ENCODE measurements at regions not wholly inside any gene's neighbourhood (a gene's known extent, or its start where the extent isn't known, plus 50 kb on each side); places are given as distances from the start of the nearest gene placed in this dataset.

- ATAC-seq (no peak), DNase-seq (ENCODE audit: low spot score) (no peak), FAIRE-seq (no peak)
- Histone ChIP-seq H3K4me2 (ENCODE audit: low read depth, low read length) (no peak overlapping the region), H3K9ac (ENCODE audit: insufficient read depth, low read depth, low read length) (no peak overlapping the region), H2AFZ (ENCODE audit: low read length) (no peak overlapping the region), H3K27ac (ENCODE audit: extremely low read length, insufficient read depth, low read length) (no peak overlapping the region), H3K4me1 (ENCODE audit: insufficient read depth, low read length) (no peaks in the 10 kb centered on the region), H4K20me1 (ENCODE audit: insufficient read depth, low read length) (no peaks in the 10 kb centered on the region), H3K36me3 (replicated peaks in 1 of 2; ENCODE audit: control insufficient read depth in 1 of 2, insufficient read depth in 2 of 2, low read length in 2 of 2) (no peaks in the 10 kb centered on the region), H3K9me3 (ENCODE audit: low read length) (no peaks in the 10 kb centered on the region), H3K4me3 (replicated peaks in 1 of 3; ENCODE audit: insufficient read depth in 1 of 3, low read depth in 2 of 3, low read length in 3 of 3) (no peak overlapping the region), H3K27me3 (ENCODE audit: control insufficient read depth in 1 of 2, insufficient read depth in 2 of 2, low read length in 2 of 2) (no peaks in the 10 kb centered on the region; a peak in 1 of 5 replicates), H3K79me2 (ENCODE audit: insufficient read depth, low read length) (no peaks in the 10 kb centered on the region)
- CTCF ChIA-PET (ENCODE audit: low intra/inter-chr PET ratio, low total read pairs) = no interaction called here
- intact Hi-C loops (cut with micrococcal nuclease; ENCODE audit: unreplicated experiment) = no loop called here
- no peak for TF ChIP-seq ZSCAN30 (CRISPR knock-in tag; IDR thresholded peaks at IDR 0.05)
- TF ChIP-seq ZBTB43 (CRISPR knock-in tag; conservative IDR thresholded peaks at IDR 0.05) = no peak
- TF ChIP-seq ZNF251 (CRISPR knock-in tag; IDR thresholded peaks at IDR 0.05) = no peak
- no peak for TF ChIP-seq KDM5A (IDR thresholded peaks at IDR 0.05; ENCODE audit: borderline replicate concordance, low read length)
- TF ChIP-seq NFYB (CRISPR knock-in tag; IDR thresholded peaks at IDR 0.05) = no peak
- TF ChIP-seq ZNF549 (CRISPR knock-in tag; IDR thresholded peaks at IDR 0.05) = no peak
- TF ChIP-seq RFXANK (CRISPR knock-in tag; IDR thresholded peaks at IDR 0.05) = no peak
- no peak for TF ChIP-seq WIZ (CRISPR knock-in tag; IDR thresholded peaks at IDR 0.05)
- TF ChIP-seq, protein P1, sequence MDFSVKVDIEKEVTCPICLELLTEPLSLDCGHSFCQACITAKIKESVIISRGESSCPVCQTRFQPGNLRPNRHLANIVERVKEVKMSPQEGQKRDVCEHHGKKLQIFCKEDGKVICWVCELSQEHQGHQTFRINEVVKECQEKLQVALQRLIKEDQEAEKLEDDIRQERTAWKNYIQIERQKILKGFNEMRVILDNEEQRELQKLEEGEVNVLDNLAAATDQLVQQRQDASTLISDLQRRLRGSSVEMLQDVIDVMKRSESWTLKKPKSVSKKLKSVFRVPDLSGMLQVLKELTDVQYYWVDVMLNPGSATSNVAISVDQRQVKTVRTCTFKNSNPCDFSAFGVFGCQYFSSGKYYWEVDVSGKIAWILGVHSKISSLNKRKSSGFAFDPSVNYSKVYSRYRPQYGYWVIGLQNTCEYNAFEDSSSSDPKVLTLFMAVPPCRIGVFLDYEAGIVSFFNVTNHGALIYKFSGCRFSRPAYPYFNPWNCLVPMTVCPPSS (IDR thresholded peaks at IDR 0.05) = no peak
- TF ChIP-seq GATA4 (IDR thresholded peaks at IDR 0.05; ENCODE audit: borderline replicate concordance, low read depth) = no peak
- TF ChIP-seq, protein P2, sequence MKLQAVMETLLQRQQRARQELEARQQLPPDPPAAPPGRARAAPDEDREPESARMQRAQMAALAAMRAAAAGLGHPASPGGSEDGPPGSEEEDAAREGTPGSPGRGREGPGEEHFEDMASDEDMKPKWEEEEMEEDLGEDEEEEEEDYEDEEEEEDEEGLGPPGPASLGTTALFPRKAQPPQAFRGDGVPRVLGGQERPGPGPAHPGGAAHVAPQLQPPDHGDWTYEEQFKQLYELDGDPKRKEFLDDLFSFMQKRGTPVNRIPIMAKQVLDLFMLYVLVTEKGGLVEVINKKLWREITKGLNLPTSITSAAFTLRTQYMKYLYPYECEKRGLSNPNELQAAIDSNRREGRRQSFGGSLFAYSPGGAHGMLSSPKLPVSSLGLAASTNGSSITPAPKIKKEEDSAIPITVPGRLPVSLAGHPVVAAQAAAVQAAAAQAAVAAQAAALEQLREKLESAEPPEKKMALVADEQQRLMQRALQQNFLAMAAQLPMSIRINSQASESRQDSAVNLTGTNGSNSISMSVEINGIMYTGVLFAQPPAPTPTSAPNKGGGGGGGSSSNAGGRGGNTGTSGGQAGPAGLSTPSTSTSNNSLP (IDR thresholded peaks at IDR 0.05; ENCODE audit: low read depth, low read length) = no peak
- TF ChIP-seq ZNF660 (CRISPR knock-in tag; IDR thresholded peaks at IDR 0.05; ENCODE audit: borderline replicate concordance, low read depth) = no peak
- POLR2A ChIA-PET = no interaction called here
- 4% methylated on average over 4 of the region's 4 CpGs for WGBS (ENCODE audit: low lambda C conversion rate)
- BruUV-seq (replicated peaks) = no TSS peak
- in situ Hi-C loops (cut with HindIII; ENCODE audit: extremely low pct_ligation_motif_present, low pct_unique_long_range_greater_than_20kb) = no loop called here
Observed at GRCh38 chr6:115443825-115444478, 616.7 kb downstream of the FRK start.

Data from HepG2 (cell line).